HS-5 (cell line): ENCODE measurements at regions not wholly inside any gene's neighbourhood (a gene's known extent, or its start where the extent isn't known, plus 50 kb on each side); places are given as distances from the start of the nearest gene placed in this dataset.

Experiments used
- DNase-seq: peaks from one replicate; pipeline ENCODE4 v3.0.0-alpha.2; 2012; ENCODE audit warnings: low read depth

DNA sequence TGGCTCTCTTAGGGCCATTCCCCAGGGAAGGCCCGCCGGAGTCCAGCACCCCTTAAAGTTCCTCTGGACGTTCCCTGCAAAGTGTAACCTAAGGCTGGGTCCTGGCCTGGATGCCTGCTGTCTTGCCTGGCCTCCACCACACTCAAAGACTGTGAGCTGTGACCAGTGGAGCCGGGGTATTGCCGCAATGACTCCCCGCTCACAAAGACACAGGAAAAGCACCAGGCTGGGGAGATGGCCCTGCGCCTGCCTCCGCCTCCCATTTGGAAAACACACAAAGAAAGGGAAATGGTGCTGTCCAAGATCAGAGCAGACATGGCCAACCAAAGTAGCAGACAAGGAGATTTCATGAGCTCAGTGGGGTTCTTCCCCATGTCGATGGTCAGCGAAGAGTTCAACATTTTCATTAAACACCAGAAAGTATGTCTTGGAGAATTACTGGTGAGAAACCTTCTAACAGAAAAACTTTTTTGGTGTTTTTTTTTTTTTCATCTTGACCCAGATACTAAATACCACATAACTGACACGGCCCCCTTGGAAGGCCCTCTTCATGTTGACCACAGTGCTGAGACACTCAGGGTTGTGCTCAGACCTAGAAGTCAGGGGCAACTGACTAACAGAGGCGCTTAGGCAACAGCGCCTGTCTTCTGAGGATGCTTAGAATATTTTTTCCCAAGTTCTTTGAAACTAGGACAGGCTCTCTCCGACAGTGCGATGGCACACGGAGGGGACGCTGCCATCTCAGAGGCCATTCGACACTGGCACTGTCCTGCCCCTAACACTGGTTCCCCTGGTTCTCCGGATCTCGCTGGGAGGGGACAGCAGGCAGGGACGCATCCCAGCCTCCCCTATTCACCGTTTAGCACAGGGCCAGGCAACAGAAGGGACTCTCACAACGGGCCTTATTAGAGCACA is 226.4 kb upstream of the ID2 start:
- DNase-seq: no peak

DNA sequence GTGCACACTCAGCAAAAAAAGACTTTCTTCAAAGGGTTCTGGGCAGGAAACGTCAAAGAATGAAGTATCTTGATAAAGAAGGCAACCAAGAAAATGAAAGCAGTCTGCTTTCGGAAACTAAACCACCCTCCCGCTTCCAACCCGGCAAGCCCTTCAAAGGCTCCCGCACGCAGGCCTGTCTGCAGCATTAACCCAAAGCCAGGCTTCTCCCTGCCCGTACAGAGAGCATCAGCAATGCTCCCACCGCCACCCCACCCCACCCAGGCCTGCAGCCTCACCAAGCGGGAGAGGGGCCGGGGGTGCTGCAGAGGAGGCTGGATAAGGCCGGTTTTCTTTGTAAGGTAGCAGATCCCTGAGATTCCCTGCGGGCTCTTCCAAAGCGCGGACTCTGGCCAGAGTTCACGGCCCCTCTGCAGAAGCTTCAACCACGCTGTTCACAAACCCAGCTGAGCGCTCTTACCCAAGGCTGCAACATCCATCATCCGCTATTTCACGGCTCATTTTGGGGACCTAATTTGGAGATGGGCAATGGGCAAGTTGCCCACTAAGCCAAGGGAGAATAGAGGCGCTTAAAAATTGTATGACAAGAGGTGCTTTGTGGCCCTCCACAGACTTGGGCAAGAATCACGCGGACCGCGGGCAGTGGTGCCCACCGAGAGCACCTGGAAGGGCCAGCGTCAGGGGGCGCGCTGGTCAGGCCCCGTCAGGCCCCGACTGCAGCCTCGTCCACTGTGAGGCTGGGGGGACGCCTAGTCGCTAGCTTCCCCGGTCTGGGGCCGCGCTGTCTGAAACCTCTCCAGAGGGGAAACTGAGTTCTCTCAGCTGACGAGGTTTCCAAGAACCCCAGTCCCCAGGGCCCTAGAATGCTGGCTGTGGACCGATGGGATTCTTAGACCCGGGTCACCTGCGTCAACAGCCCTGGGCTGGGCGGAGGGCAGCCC is 225.4 kb upstream of the ID2 start:
- DNase-seq: no peak

DNA sequence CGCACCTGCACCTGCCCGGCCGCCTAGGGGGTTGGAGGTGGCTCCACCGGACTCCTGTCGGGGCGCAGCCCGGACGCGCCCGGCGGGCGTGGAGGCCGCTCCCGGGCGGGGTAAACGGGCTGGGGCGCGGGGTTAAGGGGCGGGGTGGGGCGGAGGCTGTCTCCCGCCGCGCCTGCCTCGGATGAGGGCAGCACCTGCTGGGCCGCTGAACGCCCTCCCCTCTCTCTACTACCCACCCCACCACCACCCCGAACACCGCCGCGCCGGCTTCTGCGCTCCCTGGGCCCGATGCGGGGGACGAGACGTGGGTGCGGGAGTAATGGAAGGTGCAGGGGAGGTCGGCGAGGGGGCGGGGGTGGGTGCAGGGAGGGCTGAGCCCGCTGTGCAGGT is 224.8 kb upstream of the ID2 start:
- DNase-seq: no peak

DNA sequence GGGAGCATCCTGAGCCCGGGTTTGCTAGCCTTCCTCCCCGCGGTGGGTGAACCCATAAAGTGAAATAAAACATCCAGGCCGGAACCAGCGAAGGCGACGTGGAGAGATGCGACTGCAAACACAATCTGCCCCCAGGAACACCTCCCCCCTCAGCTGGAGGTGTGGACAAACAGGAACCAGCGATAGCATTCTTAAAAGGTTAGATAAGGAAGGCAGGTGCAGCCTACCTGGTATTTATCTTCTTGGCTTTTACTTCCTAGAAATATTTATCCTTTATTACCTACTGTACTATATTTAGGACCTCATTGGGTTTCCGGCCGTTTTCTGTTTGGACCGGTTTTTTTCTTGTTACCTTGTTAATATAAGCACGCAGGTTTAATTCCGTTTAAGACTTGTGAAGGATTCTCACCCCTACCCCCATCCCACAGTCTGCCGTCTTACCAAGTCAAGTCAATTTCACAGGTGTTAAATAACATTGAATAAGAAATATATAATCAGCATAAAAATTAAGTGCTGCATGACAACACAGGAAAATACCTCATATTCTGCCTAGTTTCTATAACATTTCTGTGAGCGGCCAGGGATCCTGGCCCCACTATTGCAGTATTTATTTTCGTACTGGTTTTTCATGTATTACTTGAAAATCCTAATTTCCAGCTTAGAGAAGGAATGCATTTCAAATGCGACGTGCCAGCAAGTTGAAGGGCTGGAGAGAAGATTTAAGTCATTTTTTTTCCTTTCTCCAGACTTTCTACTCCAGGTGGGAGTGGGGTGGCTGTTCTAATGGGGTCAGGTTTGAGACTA is 224.0 kb upstream of the ID2 start:
- DNase-seq: no peak

GRCh38 chr2:8458503-8459459 is 223.1 kb upstream of the ID2 start:
- no peak for DNase-seq

GRCh38 chr2:8459474-8459873 is 222.4 kb upstream of the ID2 start:
- DNase-seq: no peak

DNA sequence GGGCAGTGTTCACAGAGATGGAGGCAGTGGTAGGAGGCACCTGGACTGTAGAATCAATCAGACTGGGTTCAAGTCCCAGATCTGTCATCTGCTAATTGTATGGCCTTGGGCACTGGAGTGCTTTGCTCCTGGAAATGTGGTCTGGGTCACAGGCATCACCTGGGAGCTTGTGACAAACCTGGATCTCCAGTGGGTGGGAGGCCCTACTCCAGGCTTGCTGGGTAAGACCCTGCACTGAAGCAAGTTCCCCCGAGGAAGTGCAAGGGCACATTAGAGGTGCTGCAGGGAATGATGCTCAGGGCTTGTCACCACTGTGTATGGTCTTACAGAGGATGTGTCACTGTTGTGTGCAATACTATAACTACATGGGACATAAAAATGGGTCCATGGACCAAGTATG is 220.5 kb upstream of the ID2 start:
- DNase-seq: no peak

GRCh38 chr2:8462280-8462679 is 219.6 kb upstream of the ID2 start:
- DNase-seq: no peak

GRCh38 chr2:8462899-8463648 is 218.8 kb upstream of the ID2 start:
- no peak for DNase-seq

- DNase-seq: no peak
These were observed 216.3 kb upstream of the ID2 start for GRCh38 chr2:8465560-8465959.

DNA sequence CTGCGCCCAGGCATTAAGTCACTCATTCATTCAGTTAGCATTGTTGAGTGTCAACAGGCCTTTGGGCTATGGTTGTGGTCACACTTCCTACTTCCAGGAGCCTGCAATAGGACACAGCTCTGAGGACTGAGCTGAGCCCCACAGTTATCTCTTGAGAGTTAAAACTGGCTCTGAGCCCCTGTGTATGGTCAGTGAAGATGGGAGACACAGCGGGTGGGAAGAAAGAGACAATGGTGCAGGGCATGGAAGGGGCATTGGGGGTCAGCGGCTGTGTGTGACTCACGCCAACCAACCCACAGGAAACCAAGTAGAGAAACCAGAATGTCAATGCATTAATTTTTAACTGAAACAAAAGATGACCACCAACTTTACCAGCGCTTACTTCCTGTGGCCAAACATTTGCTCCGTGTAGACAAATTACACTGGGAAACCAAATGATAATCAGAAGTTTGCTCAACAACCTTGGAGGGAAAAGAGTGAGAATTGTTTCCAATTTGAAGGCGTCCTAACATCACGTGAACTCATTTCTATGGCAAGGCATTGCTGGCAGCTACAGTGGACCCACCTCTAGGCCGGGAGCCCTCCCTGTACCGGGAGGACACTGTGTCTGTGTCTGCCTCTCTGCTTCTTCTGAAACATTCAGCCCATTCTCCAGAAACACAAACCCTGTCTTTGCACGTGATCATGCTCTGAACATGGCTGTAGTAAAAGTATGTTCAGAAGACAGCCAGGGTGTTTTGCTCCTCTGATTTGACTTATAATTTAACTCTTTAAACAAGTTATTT is 212.0 kb upstream of the ID2 start:
- DNase-seq: no peak

- DNase-seq: no peak
These were observed 209.1 kb upstream of the ID2 start for GRCh38 chr2:8472545-8473323.

DNA sequence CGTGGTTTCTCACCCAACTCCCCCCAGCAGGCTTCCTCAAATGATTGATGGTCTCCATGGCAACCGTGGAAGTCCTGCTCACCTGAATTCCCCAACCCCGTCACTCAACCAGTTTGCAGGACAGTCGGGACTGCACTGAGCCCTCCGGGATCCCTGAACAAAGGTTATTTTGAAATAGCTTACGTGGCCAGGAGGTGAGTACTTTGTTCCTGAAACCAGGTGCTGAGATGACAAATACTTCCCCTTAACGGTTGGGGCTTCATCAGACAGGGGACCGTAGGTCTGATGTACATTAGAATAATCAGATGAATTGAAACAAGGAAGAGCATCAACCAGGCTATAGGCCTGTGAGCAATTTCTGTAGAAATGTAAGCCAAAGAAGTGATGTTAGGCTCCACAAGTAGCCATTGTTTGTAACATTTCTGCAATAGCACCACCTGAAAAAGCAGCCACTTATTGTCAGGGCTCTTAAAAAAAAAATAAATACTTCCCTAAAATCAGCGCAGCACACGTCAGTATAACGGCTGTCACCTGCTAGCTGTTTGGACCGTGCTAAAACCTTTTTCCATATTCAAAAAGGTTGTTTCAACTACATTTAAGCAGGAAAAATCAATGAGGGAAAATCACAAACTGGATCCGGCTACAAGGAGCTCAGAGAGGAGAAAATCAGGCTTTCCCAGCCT is 206.4 kb upstream of the ID2 start:
- DNase-seq: no peak

- DNase-seq: no peak
These were observed 204.0 kb upstream of the ID2 start for GRCh38 chr2:8477552-8478470.

DNA sequence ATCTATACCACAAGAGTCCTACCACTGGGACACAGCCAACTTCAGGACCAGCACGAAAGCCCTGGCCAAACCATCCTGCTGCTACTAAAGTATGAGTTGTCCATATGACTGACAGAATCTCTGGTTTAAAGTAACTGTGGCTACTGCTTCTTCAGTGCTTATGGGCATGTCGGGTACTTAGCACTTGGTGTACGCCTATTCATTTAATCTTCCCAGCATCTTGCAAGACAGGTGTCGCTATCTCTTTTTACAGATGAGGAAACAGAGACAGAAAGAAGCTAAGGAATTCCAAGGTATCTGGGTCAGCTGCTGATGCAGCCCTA is 203.4 kb upstream of the ID2 start:
- DNase-seq: no peak

DNA sequence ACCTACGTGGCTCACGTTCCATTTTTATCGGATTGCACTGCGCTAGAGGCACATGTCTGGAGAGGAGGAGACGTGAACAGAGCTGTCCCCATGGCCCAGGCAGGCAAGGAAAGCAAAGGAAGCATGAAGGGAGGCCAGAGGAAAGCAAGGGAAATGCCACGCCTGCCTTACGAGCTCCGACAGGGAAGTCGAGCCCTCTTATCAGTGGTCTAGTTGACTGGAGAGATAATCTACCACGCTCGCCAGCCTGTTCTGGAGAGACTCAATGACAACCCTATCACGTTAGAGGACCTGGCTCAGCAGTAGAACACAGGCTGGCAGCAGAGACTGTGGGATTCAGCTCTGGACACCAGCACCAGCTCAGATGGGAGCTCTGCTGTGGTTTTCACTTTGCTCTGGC is 202.6 kb upstream of the ID2 start:
- no peak for DNase-seq

- DNase-seq: no peak
These were observed 200.9 kb upstream of the ID2 start for GRCh38 chr2:8480915-8481314.
